NCI-H2107 treated with DMSO at 0.1 percent for 48 hours (cell line): ENCODE measurements at regions not wholly inside any gene's neighbourhood (a gene's known extent, or its start where the extent isn't known, plus 50 kb on each side); places are given as distances from the start of the nearest gene placed in this dataset.
"Not testable (repeated sequence)": the region's sequence is repeated elsewhere in the genome, so short reads cannot be mapped to it uniquely, and the experiment has no call there.

Experiments used
- DNase-seq: peaks from one replicate; lab custom pipeline; 2025; ENCODE audit not compliant: unreplicated experiment; lab: John Stamatoyannopoulos, UW

- no peak for DNase-seq
Measured at GRCh38 chr7:42573881-42574672, 337.1 kb upstream of the GLI3 start.

GRCh38 chr7:42572561-42572960, 335.6 kb upstream of the GLI3 start:
- DNase-seq: no peak

- no peak for DNase-seq
Measured at GRCh38 chr7:42572056-42572455, 335.0 kb upstream of the GLI3 start.

- no peak for DNase-seq
Measured at GRCh38 chr7:42570944-42571343, 333.9 kb upstream of the GLI3 start.

GRCh38 chr7:42567051-42567450, 330.0 kb upstream of the GLI3 start:
- DNase-seq: no peak

GRCh38 chr7:42561797-42562196, 324.8 kb upstream of the GLI3 start:
- no peak for DNase-seq

GRCh38 chr7:42560866-42561265, 323.9 kb upstream of the GLI3 start:
- DNase-seq: no peak

- DNase-seq: not testable (repeated sequence)
Measured at GRCh38 chr7:42554932-42555331, 317.9 kb upstream of the GLI3 start.

GRCh38 chr7:42552227-42552626, 315.2 kb upstream of the GLI3 start:
- no peak for DNase-seq

- no peak for DNase-seq
Measured at GRCh38 chr7:42550706-42551470, 313.9 kb upstream of the GLI3 start.

- DNase-seq: no peak
Measured at GRCh38 chr7:42549866-42550485, 313.0 kb upstream of the GLI3 start.

GRCh38 chr7:42548816-42549611, 312.0 kb upstream of the GLI3 start:
- no peak for DNase-seq

GRCh38 chr7:42545049-42545724, 308.2 kb upstream of the GLI3 start:
- DNase-seq: no peak

- no peak for DNase-seq
Measured at GRCh38 chr7:42543953-42544352, 306.9 kb upstream of the GLI3 start.

GRCh38 chr7:42542446-42542845, 305.4 kb upstream of the GLI3 start:
- DNase-seq: not testable (repeated sequence)

- no peak for DNase-seq
Measured at GRCh38 chr7:42534441-42534840, 297.4 kb upstream of the GLI3 start.

GRCh38 chr7:42527004-42527403, 290.0 kb upstream of the GLI3 start:
- DNase-seq: no peak

GRCh38 chr7:42522227-42522991, 285.4 kb upstream of the GLI3 start:
- no peak for DNase-seq

GRCh38 chr7:42511027-42511426, 274.0 kb upstream of the GLI3 start:
- no peak for DNase-seq

- DNase-seq: no peak
Measured at GRCh38 chr7:42506097-42506496, 269.1 kb upstream of the GLI3 start.
